CD4-positive, alpha-beta T cell (primary cell): ENCODE measurements at regions not wholly inside any gene's neighbourhood (a gene's known extent, or its start where the extent isn't known, plus 50 kb on each side); places are given as distances from the start of the nearest gene placed in this dataset.

Experiments
- ATAC-seq: fragments of 200-7000 bp; cut with Tn5 transposase; one replicate; pipeline ENCODE4 v1.10.0; 2022; ENCODE audit warnings: mild to moderate bottlenecking; ENCODE audit not compliant: poor library complexity
- CTCF ChIA-PET: fragments of 350-600 bp; sonication (Branson Sonifier 250); formaldehyde crosslinking; loops from one replicate; lab custom pipeline; 2021; ENCODE audit warnings: antibody characterized with exemption, inconsistent platforms; lab: Charles Lee
- POLR2A ChIA-PET: fragments of 350-600 bp; sonication (Branson Sonifier 250); formaldehyde crosslinking; loops from one replicate; lab custom pipeline; 2021; ENCODE audit warnings: antibody characterized with exemption, inconsistent platforms; lab: Charles Lee
- DNase-seq, 14 experiments: peaks; one replicate each; pipeline ENCODE4 v3.0.0-alpha.2; 2013 to 2020; ENCODE audit warnings: mixed read lengths in 2 of 14
- H3K27ac ChIP-seq, 2 donors: one replicate each; pipeline versions ENCODE4 v1.5.1 to v1.7.0; 2013; ENCODE audit warnings: low read length in 2 of 2, low read depth in 1 of 2, mild to moderate bottlenecking in 1 of 2
- H3K27me3 ChIP-seq, 2 experiments: 1 replicate in 1 of 2; 2 replicates in 1 of 2; pipeline versions ENCODE4 v1.6.1 to v1.7.0; 2013; ENCODE audit warnings: low read length in 2 of 2, control low read depth in 1 of 2, mild to moderate bottlenecking in 1 of 2, moderate library complexity in 1 of 2; ENCODE audit not compliant: insufficient read depth in 2 of 2, control insufficient read depth in 1 of 2
- H3K36me3 ChIP-seq: one replicate; pipeline ENCODE4 v1.6.1; 2013; ENCODE audit warnings: low read length, control low read depth; ENCODE audit not compliant: insufficient read depth
- H3K4me1 ChIP-seq: one replicate; pipeline ENCODE4 v1.6.1; 2013; ENCODE audit warnings: low read length, control low read depth; ENCODE audit not compliant: insufficient read depth
- H3K4me3 ChIP-seq: one replicate; pipeline ENCODE4 v1.5.1; 2013; ENCODE audit warnings: mild to moderate bottlenecking, low read length, moderate library complexity
- H3K9me3 ChIP-seq, 2 experiments: 1 replicate in 1 of 2; 2 replicates in 1 of 2; pipeline versions ENCODE4 v1.6.1 to v1.7.0; 2013; ENCODE audit warnings: low read length in 2 of 2, mild to moderate bottlenecking in 2 of 2, control low read depth in 1 of 2, moderate library complexity in 1 of 2; ENCODE audit not compliant: control insufficient read depth in 1 of 2, insufficient read depth in 1 of 2
- H3K27ac Mint-ChIP-seq: one replicate; pipeline ENCODE4 v1.8.0; 2020; ENCODE audit warnings: mixed read lengths
- H3K27me3 Mint-ChIP-seq: one replicate; pipeline ENCODE4 v1.8.0; 2021; ENCODE audit warnings: mixed read lengths
- H3K36me3 Mint-ChIP-seq: one replicate; pipeline ENCODE4 v1.8.0; 2021; ENCODE audit warnings: low read depth, mixed read lengths
- H3K4me1 Mint-ChIP-seq: one replicate; pipeline ENCODE4 v1.8.0; 2021; ENCODE audit warnings: low read depth, mixed read lengths
- H3K4me3 Mint-ChIP-seq: one replicate; pipeline ENCODE4 v1.8.0; 2020; ENCODE audit warnings: mild to moderate bottlenecking, mixed read lengths
- H3K9me3 Mint-ChIP-seq: one replicate; pipeline ENCODE4 v1.8.0; 2020; ENCODE audit warnings: mixed read lengths
- CTCF ChIP-seq: fragments of 200-600 bp; IDR thresholded peaks from one replicate; pipeline ENCODE4 v1.8.0; 2022; ENCODE audit warnings: antibody characterized with exemption, mild to moderate bottlenecking
- intact Hi-C, 2 experiments: fragments of 100-400 bp; cut with DNase I in 1 of 2; cut with micrococcal nuclease in 1 of 2; formaldehyde crosslinking; loops; one replicate each; pipeline versions ENCODE4 v1.15.1 to v1.9.0; 2023 to 2025; cut with DNase I, micrococcal nuclease

- no peaks in the 10 kb centered on the region for H3K27me3 ChIP-seq
- H3K4me1 Mint-ChIP-seq: no peaks in the 10 kb centered on the region
- POLR2A ChIA-PET: no interaction called here
- no peak overlapping the region for H3K4me3 ChIP-seq
- H3K27ac Mint-ChIP-seq: no peak overlapping the region
- intact Hi-C loops: no loop called here
- no peak for TF ChIP-seq CTCF
- no peaks in the 10 kb centered on the region for H3K36me3 Mint-ChIP-seq
- no peak for DNase-seq
- CTCF ChIA-PET: no interaction called here
- no peaks in the 10 kb centered on the region for H3K4me1 ChIP-seq
- no peak for ATAC-seq
- peaks cover 2% of the 10 kb centered on the region for H3K9me3 Mint-ChIP-seq
- no peaks in the 10 kb centered on the region for H3K36me3 ChIP-seq
- no peak overlapping the region for H3K4me3 Mint-ChIP-seq
- no peaks in the 10 kb centered on the region for H3K27me3 Mint-ChIP-seq
- no peak overlapping the region for H3K27ac ChIP-seq
- peaks cover 0 to 7% of the 10 kb centered on the region in 2 experiments for H3K9me3 ChIP-seq
Observed at GRCh38 chr2:22359071-22359672, 1025.8 kb upstream of the KLHL29 start.

- Histone ChIP-seq H3K4me3 (no peak overlapping the region), H3K36me3 (no peaks in the 10 kb centered on the region), H3K4me1 (no peaks in the 10 kb centered on the region), H3K27ac (no peak overlapping the region), H3K9me3 (peaks cover 0 to 7% of the 10 kb centered on the region in 2 experiments), H3K27me3 (no peaks in the 10 kb centered on the region)
- no peak for TF ChIP-seq CTCF
- intact Hi-C loops: no loop called here
- H3K9me3 Mint-ChIP-seq: peaks cover 6% of the 10 kb centered on the region
- ATAC-seq (no peak), DNase-seq (no peak)
- CTCF ChIA-PET: no interaction called here
- H3K27ac Mint-ChIP-seq: no peak overlapping the region
- no peak overlapping the region for H3K4me3 Mint-ChIP-seq
- no peaks in the 10 kb centered on the region for H3K27me3 Mint-ChIP-seq
- no peaks in the 10 kb centered on the region for H3K4me1 Mint-ChIP-seq
- H3K36me3 Mint-ChIP-seq: no peaks in the 10 kb centered on the region
- POLR2A ChIA-PET: no interaction called here
Observed at GRCh38 chr2:22360735-22361374, 1024.1 kb upstream of the KLHL29 start.

GRCh38 chr2:22361571-22361970, 1023.4 kb upstream of the KLHL29 start:
- Mint-ChIP-seq H3K9me3 (peaks cover 6% of the 10 kb centered on the region), H3K27me3 (no peaks in the 10 kb centered on the region), H3K36me3 (no peaks in the 10 kb centered on the region), H3K4me3 (no peak overlapping the region), H3K4me1 (no peaks in the 10 kb centered on the region), H3K27ac (no peak overlapping the region)
- Histone ChIP-seq H3K36me3 (no peaks in the 10 kb centered on the region), H3K9me3 (peaks cover 0 to 7% of the 10 kb centered on the region in 2 experiments), H3K4me1 (no peaks in the 10 kb centered on the region), H3K27ac (no peak overlapping the region), H3K4me3 (no peak overlapping the region), H3K27me3 (no peaks in the 10 kb centered on the region)
- POLR2A ChIA-PET: no interaction called here
- no peak for DNase-seq
- ATAC-seq: no peak
- intact Hi-C loops: no loop called here
- TF ChIP-seq CTCF: no peak
- CTCF ChIA-PET: no interaction called here
